Gastroesophageal sphincter (tissue), 4 donors: ENCODE measurements at regions not wholly inside any gene's neighbourhood (a gene's known extent, or its start where the extent isn't known, plus 50 kb on each side); places are given as distances from the start of the nearest gene placed in this dataset.
"Not testable (repeated sequence)": the region's sequence is repeated elsewhere in the genome, so short reads cannot be mapped to it uniquely, and the experiment has no call there.

Source experiments
- ATAC-seq: fragments of 150-250 bp; one replicate; pipeline ENCODE4 v1.9.1; 2016; ENCODE audit warnings: mild to moderate bottlenecking, moderate library complexity
- H3K27ac ChIP-seq, 4 donors: fragments of 200-600 bp; sonication (generic) in 3 of 4; 1 replicate in 3 of 4; 2 replicates in 1 of 4; pipeline ENCODE4 v1.5.1; 2016 to 2019
- H3K27me3 ChIP-seq: fragments of 200-600 bp; sonication (generic); one replicate; pipeline ENCODE4 v1.5.1; 2019
- H3K36me3 ChIP-seq, 2 donors: fragments of 200-600 bp; sonication (generic); one replicate each; pipeline ENCODE4 v1.5.1; 2019; ENCODE audit warnings: control low read depth in 1 of 2
- H3K4me1 ChIP-seq, 3 donors: fragments of 200-600 bp; sonication (generic); 1 replicate in 2 of 3; 2 replicates in 1 of 3; pipeline ENCODE4 v1.5.1; 2016 to 2019; ENCODE audit warnings: control low read depth in 2 of 3
- H3K4me3 ChIP-seq, 2 donors: fragments of 200-600 bp; sonication (generic); one replicate each; pipeline ENCODE4 v1.5.1; 2019; ENCODE audit warnings: mild to moderate bottlenecking in 1 of 2, moderate library complexity in 1 of 2
- H3K9me3 ChIP-seq, 3 donors: fragments of 200-600 bp; sonication (generic); one replicate each; pipeline ENCODE4 v1.5.1; 2017 to 2019; ENCODE audit warnings: control low read depth in 2 of 3
- EP300 ChIP-seq: sonication (generic); formaldehyde crosslinking; IDR thresholded peaks from one replicate; pipeline ENCODE4 v1.6.1; 2017; ENCODE audit warnings: antibody characterized with exemption, mild to moderate bottlenecking
- POLR2A ChIP-seq, 2 donors: fragments of 450-650 bp; IDR thresholded peaks; one replicate each; pipeline ENCODE4 v1.6.1; 2017; ENCODE audit warnings: antibody characterized with exemption in 2 of 2, mild to moderate bottlenecking in 2 of 2, moderate library complexity in 1 of 2
- POLR2AphosphoS5 ChIP-seq: sonication (generic); formaldehyde crosslinking; IDR thresholded peaks from one replicate; pipeline ENCODE4 v1.6.1; 2017; ENCODE audit warnings: antibody characterized with exemption
- WGBS, 2 donors: methylation state at CpG; one replicate each; pipeline ENCODE4 v1.1.5; 2018; ENCODE audit warnings: low coverage in 1 of 2; 5-methylcytosine and 5-hydroxymethylcytosine counted together
- TF ChIP-seq, protein P1 (sequence below), 4 experiments: fragments of 200-600 bp in 2 of 4; fragments of 450-650 bp in 2 of 4; sonication (generic) in 1 of 4; IDR thresholded peaks; one replicate each; pipeline ENCODE4 v1.5.1; 2017 to 2019; ENCODE audit warnings: antibody characterized with exemption in 4 of 4, mild to moderate bottlenecking in 2 of 4, moderate library complexity in 2 of 4

DNA sequence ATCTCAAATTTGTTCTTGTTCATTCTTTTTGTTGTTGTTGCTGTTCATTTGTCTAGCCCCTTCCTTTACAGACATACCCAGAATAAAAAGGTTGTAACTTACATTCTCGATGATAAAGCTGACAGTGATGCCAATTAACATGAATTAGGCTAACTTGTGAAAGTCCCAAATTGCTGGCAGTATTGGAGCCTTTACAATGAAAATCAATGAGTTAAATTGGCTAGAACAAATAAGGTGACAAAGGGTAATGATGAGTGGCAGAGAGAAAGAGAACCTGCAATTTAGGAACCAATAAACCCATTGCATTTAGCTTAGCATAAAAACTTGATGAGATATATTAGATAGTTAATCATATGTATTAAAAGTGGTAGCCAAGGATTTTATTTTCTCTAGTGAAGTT, 521.0 kb downstream of the ADCYAP1 start:
- 70 to 83% methylated on average over 1 of the region's 1 CpG for WGBS, 2 donors
- Histone ChIP-seq H3K27ac (no peak overlapping the region), H3K4me1 (no peaks in the 10 kb centered on the region), H3K27me3 (no peaks in the 10 kb centered on the region), H3K9me3 (no peaks in the 10 kb centered on the region), H3K36me3 (no peaks in the 10 kb centered on the region), H3K4me3 (no peak overlapping the region)
- TF ChIP-seq, protein P1, sequence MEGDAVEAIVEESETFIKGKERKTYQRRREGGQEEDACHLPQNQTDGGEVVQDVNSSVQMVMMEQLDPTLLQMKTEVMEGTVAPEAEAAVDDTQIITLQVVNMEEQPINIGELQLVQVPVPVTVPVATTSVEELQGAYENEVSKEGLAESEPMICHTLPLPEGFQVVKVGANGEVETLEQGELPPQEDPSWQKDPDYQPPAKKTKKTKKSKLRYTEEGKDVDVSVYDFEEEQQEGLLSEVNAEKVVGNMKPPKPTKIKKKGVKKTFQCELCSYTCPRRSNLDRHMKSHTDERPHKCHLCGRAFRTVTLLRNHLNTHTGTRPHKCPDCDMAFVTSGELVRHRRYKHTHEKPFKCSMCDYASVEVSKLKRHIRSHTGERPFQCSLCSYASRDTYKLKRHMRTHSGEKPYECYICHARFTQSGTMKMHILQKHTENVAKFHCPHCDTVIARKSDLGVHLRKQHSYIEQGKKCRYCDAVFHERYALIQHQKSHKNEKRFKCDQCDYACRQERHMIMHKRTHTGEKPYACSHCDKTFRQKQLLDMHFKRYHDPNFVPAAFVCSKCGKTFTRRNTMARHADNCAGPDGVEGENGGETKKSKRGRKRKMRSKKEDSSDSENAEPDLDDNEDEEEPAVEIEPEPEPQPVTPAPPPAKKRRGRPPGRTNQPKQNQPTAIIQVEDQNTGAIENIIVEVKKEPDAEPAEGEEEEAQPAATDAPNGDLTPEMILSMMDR (IDR thresholded peaks at IDR 0.05), result no peak
- TF ChIP-seq POLR2AphosphoS5 (no peak), POLR2A (IDR thresholded peaks at IDR 0.05) (no peak), EP300 (no peak)
- ATAC-seq, result no peak

DNA sequence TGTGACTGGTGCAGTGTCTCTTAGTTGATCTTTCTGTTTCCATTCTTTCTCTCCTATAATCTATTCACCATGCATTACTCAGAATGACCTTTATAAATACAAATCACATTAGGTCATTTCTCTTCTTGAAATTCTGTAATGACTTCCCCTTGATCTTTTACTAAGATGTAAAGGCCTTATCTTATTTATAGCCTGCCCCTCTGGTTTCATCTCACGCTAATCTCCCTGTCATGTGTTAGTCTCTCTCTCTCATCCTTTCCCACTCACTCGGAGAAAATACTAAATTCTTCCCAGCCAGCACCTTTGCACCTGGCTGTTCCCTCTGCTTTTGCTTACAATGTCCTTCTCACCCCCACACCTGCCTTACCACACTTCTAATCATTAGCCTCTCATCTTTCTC, 530.8 kb downstream of the ADCYAP1 start:
- ATAC-seq, result no peak
- 31 to 53% methylated on average over 2 of the region's 2 CpGs for WGBS, 2 donors

DNA sequence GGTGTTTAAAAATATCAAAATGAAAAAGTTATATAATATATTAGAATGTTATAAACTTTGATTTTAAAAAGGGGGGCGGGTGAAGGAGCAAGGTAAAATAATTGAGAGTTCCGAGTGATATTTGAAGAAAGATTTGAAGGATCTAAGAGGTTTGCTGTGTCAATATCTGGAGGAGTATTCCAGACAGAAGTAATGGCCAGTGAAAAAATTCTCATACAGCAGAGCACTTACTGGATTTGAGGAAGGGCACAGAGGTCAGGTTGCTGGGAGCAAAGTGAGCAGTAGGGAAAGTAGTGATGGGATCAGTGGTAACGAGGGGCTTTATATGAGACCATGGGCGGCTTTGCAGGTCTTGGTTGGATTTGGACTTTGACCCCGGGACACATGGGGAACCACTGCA, 531.5 kb downstream of the ADCYAP1 start:
- WGBS, 2 donors, result 66 to 89% methylated on average over 3 to 4 of the region's 5 CpGs
- no peak for ATAC-seq
- TF ChIP-seq POLR2AphosphoS5, result no peak
- TF ChIP-seq EP300, result no peak
- TF ChIP-seq POLR2A (IDR thresholded peaks at IDR 0.05), result no peak
- TF ChIP-seq, protein P1 (IDR thresholded peaks at IDR 0.05), result no peak
- Histone ChIP-seq H3K36me3 (no peaks in the 10 kb centered on the region), H3K27me3 (no peaks in the 10 kb centered on the region), H3K4me1 (no peaks in the 10 kb centered on the region), H3K4me3 (no peak overlapping the region), H3K27ac (no peak overlapping the region), H3K9me3 (no peaks in the 10 kb centered on the region)

More for the DNA sequence above, 530.8 kb downstream of the ADCYAP1 start:
- no peaks in the 10 kb centered on the region for H3K9me3 ChIP-seq
- TF ChIP-seq POLR2A (IDR thresholded peaks at IDR 0.05), result no peak
- no peak for TF ChIP-seq POLR2AphosphoS5
- no peak for TF ChIP-seq EP300
- TF ChIP-seq, protein P1 (IDR thresholded peaks at IDR 0.05), result no peak
- no peaks in the 10 kb centered on the region for H3K4me1 ChIP-seq
- H3K27me3 ChIP-seq, result no peaks in the 10 kb centered on the region
- H3K36me3 ChIP-seq, result no peaks in the 10 kb centered on the region
- H3K27ac ChIP-seq, result no peak overlapping the region
- H3K4me3 ChIP-seq, result no peak overlapping the region

DNA sequence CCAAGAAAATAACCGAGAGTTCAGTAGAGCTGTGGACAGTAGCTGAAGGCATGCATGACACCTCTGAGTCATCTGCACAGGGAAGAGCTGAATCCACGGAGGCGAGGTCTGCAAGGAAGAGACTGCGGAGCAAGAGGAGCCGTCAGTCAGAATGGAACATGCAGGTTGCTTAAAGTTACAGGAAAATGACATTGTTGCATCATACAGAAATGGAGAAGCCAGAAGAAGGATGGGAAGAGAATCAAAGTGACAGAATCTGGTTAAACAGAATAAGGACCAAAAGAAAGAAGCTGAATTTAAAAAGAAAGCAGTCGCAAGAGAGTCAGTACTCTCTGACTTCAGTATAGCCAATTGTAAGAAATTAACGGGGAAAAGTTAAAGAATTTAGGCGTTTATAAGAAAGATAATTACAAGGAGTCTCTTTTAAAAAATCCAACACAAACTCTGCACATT, 533.8 kb downstream of the ADCYAP1 start:
- 58 to 75% methylated on average over 5 to 8 of the region's 8 CpGs for WGBS, 2 donors
- H3K27ac ChIP-seq, result no peak overlapping the region
- no peak for ATAC-seq
- no peaks in the 10 kb centered on the region for H3K4me1 ChIP-seq
- no peak for TF ChIP-seq POLR2AphosphoS5
- TF ChIP-seq POLR2A (IDR thresholded peaks at IDR 0.05), result no peak
- TF ChIP-seq EP300, result no peak
- TF ChIP-seq, protein P1 (IDR thresholded peaks at IDR 0.05), result no peak
- no peaks in the 10 kb centered on the region for H3K9me3 ChIP-seq
- no peaks in the 10 kb centered on the region for H3K27me3 ChIP-seq
- no peaks in the 10 kb centered on the region for H3K36me3 ChIP-seq
- H3K4me3 ChIP-seq, result no peak overlapping the region

DNA sequence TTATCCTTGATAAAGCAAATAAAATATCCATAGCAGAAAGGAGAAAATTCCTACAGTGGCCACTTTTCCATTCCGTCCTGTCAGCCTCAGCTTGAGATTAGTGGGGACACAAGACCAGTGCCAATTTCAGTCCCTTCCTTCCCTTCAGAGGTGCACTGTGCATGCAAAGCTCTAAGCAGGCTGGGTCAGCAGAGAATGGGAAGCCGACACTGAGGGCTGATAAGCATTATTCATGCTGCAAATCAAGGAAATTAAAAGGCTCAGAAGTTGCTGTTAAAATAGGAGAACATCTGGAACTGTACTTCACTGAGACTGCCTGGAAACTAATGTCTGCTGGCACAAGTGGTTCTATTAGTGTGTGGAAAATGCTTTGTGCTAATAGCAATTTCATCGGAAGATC, 534.3 kb downstream of the ADCYAP1 start:
- no peak for ATAC-seq
- no peaks in the 10 kb centered on the region for H3K4me1 ChIP-seq

DNA sequence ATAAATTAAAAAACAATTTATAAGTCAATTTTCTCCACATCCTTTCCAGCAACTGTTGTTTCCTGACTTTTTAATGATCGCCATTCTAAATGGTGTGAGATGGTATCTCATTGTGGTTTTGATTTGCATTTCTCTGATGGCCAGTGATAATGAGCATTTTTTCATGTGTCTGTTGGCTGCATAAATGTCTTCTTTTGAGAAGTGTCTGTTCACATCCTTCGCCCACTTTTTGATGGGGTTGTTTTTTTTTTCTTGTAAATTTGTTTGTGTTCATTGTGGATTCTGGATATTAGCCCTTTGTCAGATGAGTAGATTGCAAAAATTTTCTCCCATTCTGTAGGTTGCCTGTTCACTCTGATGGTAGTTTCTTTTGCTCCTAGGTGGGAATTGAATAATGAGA, 539.4 kb downstream of the ADCYAP1 start:
- H3K4me3 ChIP-seq, H3K36me3 ChIP-seq, H3K9me3 ChIP-seq, H3K27ac ChIP-seq, H3K4me1 ChIP-seq, ATAC-seq, H3K27me3 ChIP-seq: not testable (repeated sequence)
- WGBS, 2 donors, result 48 to 79% methylated on average over 2 of the region's 2 CpGs

More for the DNA sequence above, 534.3 kb downstream of the ADCYAP1 start:
- Histone ChIP-seq H3K9me3 (no peaks in the 10 kb centered on the region), H3K27ac (no peak overlapping the region), H3K36me3 (no peaks in the 10 kb centered on the region), H3K4me3 (no peak overlapping the region), H3K27me3 (no peaks in the 10 kb centered on the region)
- WGBS, 2 donors, result 47 to 58% methylated on average over 2 to 3 of the region's 3 CpGs
- TF ChIP-seq POLR2AphosphoS5, result no peak
- TF ChIP-seq, protein P1 (IDR thresholded peaks at IDR 0.05), result no peak
- TF ChIP-seq POLR2A (IDR thresholded peaks at IDR 0.05), result no peak
- TF ChIP-seq EP300, result no peak
